Breast epithelium (tissue), 3 donors: ENCODE measurements at regions not wholly inside any gene's neighbourhood (a gene's known extent, or its start where the extent isn't known, plus 50 kb on each side); places are given as distances from the start of the nearest gene placed in this dataset.

Experiments
- POLR2A ChIP-seq: fragments of 450-650 bp; IDR thresholded peaks from one replicate; pipeline ENCODE4 v1.6.1; 2016; ENCODE audit warnings: antibody characterized with exemption, mild to moderate bottlenecking, moderate library complexity
- TF ChIP-seq, protein P1 (sequence below), 3 donors: fragments of 450-650 bp; IDR thresholded peaks; one replicate each; pipeline ENCODE4 v1.5.1; 2016 to 2017; ENCODE audit warnings: antibody characterized with exemption in 3 of 3, mild to moderate bottlenecking in 3 of 3, moderate library complexity in 3 of 3

DNA sequence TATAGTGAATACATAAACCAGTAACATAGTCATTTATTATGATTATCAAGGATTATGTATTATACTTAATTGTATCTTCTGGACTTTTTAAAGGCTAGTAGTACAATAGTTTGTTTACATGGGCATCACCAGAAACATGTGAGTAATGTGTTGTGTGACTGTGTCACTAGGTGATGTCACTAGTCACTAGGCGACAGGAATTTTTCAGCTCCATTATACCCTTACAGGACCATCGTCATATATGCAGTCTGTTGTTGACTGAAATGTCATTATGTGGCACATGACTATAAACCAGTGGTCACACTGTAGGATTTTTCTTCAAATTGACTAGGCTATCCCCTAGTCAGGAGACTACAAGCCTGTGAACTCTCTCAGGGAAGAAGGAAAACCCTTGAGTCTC, 86.5 kb upstream of the CENPW start:
- TF ChIP-seq, protein P1, sequence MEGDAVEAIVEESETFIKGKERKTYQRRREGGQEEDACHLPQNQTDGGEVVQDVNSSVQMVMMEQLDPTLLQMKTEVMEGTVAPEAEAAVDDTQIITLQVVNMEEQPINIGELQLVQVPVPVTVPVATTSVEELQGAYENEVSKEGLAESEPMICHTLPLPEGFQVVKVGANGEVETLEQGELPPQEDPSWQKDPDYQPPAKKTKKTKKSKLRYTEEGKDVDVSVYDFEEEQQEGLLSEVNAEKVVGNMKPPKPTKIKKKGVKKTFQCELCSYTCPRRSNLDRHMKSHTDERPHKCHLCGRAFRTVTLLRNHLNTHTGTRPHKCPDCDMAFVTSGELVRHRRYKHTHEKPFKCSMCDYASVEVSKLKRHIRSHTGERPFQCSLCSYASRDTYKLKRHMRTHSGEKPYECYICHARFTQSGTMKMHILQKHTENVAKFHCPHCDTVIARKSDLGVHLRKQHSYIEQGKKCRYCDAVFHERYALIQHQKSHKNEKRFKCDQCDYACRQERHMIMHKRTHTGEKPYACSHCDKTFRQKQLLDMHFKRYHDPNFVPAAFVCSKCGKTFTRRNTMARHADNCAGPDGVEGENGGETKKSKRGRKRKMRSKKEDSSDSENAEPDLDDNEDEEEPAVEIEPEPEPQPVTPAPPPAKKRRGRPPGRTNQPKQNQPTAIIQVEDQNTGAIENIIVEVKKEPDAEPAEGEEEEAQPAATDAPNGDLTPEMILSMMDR (IDR thresholded peaks at IDR 0.05) = no peak
- TF ChIP-seq POLR2A = no peak
